Upper lobe of right lung (tissue), 1 donor: ENCODE measurements at regions not wholly inside any gene's neighbourhood (a gene's known extent, or its start where the extent isn't known, plus 50 kb on each side); places are given as distances from the start of the nearest gene placed in this dataset.

Experiments
- ATAC-seq: fragments of 200-7000 bp; cut with Tn5 transposase; one replicate; pipeline ENCODE4 v1.9.1; 2020; ENCODE audit warnings: mild to moderate bottlenecking, moderate library complexity
- DNase-seq: peaks from one replicate; pipeline ENCODE4 v3.0.0-alpha.2; 2020
- H3K27ac ChIP-seq: fragments of 200-600 bp; one replicate; pipeline ENCODE4 v1.8.0; 2022
- H3K27me3 ChIP-seq: fragments of 200-600 bp; one replicate; pipeline ENCODE4 v1.8.0; 2022; ENCODE audit warnings: mild to moderate bottlenecking
- H3K36me3 ChIP-seq: fragments of 200-600 bp; one replicate; pipeline ENCODE4 v1.8.0; 2022
- H3K4me1 ChIP-seq: fragments of 200-600 bp; one replicate; pipeline ENCODE4 v1.8.0; 2022
- H3K4me3 ChIP-seq: fragments of 200-600 bp; one replicate; pipeline ENCODE4 v1.8.0; 2022; ENCODE audit warnings: mild to moderate bottlenecking
- H3K9me3 ChIP-seq: fragments of 200-600 bp; one replicate; pipeline ENCODE4 v1.8.0; 2022
- intact Hi-C: fragments of 100-400 bp; cut with DNase I; formaldehyde crosslinking; loops from one replicate; pipeline ENCODE4 v1.11.0; 2022
- TF ChIP-seq, protein P1 (sequence below): fragments of 200-600 bp; IDR thresholded peaks from one replicate; pipeline ENCODE4 v1.8.0; 2022; ENCODE audit warnings: antibody characterized with exemption
- donor health status: DM: no; HTN: yes; CAD: no; lungs with severe emphysema.

DNA sequence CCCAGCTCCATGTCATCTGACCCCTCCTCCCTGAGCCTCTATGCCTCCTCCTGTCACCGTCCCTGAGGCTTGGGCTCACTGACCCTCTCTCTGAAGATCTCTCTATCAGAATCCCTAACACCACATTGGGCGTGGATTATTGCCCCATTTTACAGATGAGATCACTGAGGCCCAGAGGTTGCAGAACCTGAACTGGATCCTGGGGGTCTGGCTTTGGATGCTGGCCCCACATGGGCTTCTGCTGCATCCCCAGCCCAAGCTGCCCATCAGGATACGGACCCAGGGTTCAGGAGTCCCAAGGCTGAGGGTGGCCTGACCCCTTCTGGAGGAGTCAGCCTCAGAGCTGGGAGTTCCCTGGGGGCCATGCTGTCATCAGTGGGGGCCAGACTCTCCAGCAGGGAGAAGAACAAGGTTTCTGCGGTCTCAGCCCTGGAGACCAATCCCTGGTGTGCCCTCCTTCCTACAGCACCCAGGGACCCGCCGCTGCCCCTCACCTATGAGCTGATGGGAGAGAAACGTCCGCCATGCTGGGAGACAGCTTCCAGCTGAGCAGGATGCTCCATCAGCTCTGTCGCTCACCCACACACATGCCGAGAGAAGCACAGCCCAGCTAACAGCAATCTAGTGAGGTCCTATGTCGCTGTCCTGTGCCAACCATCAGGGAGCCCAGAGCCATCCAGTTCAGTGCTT lies 273.1 kb downstream of the UACA start:
- DNase-seq, result no peak
- ATAC-seq, result no peak
- Histone ChIP-seq H3K4me1 (peaks cover 32% of the 10 kb centered on the region), H3K27ac (no peak overlapping the region), H3K27me3 (no peaks in the 10 kb centered on the region), H3K4me3 (no peak overlapping the region), H3K9me3 (no peaks in the 10 kb centered on the region), H3K36me3 (no peaks in the 10 kb centered on the region)
- intact Hi-C loops, result loop anchor here (10.0 kb wide), 1 partner anchor 1015 kb away; no protein-coding TSS in a partner anchor
- TF ChIP-seq, protein P1, sequence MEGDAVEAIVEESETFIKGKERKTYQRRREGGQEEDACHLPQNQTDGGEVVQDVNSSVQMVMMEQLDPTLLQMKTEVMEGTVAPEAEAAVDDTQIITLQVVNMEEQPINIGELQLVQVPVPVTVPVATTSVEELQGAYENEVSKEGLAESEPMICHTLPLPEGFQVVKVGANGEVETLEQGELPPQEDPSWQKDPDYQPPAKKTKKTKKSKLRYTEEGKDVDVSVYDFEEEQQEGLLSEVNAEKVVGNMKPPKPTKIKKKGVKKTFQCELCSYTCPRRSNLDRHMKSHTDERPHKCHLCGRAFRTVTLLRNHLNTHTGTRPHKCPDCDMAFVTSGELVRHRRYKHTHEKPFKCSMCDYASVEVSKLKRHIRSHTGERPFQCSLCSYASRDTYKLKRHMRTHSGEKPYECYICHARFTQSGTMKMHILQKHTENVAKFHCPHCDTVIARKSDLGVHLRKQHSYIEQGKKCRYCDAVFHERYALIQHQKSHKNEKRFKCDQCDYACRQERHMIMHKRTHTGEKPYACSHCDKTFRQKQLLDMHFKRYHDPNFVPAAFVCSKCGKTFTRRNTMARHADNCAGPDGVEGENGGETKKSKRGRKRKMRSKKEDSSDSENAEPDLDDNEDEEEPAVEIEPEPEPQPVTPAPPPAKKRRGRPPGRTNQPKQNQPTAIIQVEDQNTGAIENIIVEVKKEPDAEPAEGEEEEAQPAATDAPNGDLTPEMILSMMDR, result no peak

DNA sequence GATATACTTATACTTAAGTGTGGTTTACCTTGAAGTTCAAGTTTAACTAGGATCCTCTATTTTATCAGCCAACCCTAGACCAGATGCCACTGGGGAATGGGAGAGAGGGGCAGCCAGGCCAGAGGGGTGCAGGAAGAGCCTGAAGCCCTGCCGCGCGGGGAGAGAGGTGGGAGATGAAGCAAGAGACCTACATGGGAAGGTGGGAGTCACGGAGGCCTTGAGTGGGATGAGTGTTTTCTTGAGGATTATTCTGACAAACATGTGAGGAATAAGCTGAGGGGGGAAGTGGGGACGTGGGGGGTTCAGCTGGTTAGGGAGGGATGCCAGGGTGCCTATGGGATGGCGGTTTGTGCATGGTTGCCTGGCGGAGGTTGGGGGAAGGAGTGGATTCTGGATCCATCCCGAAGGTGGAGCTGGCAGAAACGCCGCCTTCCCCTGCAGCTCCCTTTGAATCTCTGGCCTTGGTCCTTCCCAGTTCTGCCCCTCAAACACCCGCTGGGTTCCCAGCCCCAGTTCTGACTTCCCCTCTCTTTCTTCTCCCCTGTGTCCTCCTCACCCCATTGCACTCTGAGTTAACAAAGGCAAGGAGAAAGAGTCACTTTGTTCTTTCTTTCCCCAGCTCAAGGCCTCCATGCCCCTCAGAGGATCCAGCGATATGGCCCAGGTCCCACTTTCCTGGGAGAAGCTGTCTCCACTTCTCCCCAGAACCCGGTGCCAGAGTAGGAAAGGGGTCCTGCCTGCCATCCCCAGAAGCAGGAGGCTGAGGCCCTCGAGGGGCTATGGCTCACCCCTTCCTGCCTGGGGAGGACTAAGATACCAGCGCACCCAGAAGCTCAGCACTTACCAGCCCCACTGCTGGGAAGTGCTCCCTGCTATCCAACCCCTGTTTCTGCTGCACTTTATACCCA lies 274.2 kb downstream of the UACA start:
- ATAC-seq (no peak), DNase-seq (no peak)
- H3K4me3 ChIP-seq, result no peak overlapping the region
- intact Hi-C loops, result no loop called here
- no peaks in the 10 kb centered on the region for H3K36me3 ChIP-seq
- peaks cover 32% of the 10 kb centered on the region for H3K4me1 ChIP-seq
- no peak overlapping the region for H3K27ac ChIP-seq
- no peaks in the 10 kb centered on the region for H3K27me3 ChIP-seq
- TF ChIP-seq, protein P1, result no peak
- no peaks in the 10 kb centered on the region for H3K9me3 ChIP-seq

DNA sequence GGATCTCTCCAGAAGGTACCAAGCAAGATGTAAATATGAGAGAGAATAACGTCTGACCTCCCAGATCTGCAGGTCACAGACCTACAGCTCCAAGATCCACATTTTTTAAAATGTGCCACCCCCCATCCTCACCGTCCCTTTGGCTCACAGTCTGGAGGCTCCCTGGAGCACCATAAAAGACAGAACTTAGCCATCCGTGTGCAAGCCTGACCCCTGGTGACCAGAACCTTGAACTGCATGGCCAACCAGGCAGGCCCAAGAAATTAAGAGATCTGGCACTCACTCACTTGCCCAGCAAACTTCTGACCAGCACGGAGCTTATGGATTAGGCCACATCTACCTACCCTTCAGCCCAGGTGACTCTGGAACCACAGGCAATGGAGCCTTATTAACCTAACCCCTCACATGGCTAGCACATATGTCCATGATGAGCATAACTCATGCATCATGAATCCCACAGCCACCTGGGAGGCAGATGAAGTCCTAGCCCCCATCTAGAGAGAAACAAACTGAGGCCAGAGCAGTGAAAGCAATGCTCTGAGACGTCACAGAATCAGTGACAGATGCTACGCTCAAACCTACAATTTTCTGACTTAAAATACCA lies 275.3 kb downstream of the UACA start:
- peak; percentile 84 for DNase-seq
- Histone ChIP-seq H3K36me3 (no peaks in the 10 kb centered on the region), H3K9me3 (no peaks in the 10 kb centered on the region), H3K4me1 (peaks cover 29% of the 10 kb centered on the region), H3K27me3 (no peaks in the 10 kb centered on the region), H3K27ac (no peak overlapping the region), H3K4me3 (no peak overlapping the region)
- peak; percentile 76 for ATAC-seq
- intact Hi-C loops, result no loop called here
- TF ChIP-seq, protein P1, result peak; percentile 97

DNA sequence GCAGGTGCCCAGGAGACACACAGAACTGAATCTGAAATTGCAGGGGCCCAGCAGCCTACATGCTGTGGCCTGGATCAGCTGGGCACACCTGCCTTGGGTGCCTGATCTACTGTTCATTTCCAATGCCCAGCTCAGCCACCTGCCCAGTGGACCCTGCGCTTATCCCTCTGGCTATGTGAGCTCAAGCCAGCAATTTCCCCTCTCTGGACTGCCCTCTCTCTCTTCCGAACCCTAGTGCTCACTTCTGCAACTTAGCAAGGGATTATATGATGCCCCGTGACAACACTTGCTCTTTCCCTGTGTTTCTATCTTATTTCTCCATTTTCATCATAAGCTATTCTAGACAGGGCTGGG lies 276.0 kb downstream of the UACA start:
- H3K9me3 ChIP-seq, result no peaks in the 10 kb centered on the region
- H3K4me3 ChIP-seq, result no peak overlapping the region
- no peak overlapping the region for H3K27ac ChIP-seq
- TF ChIP-seq, protein P1, result no peak
- no peaks in the 10 kb centered on the region for H3K27me3 ChIP-seq
- ATAC-seq (peak; percentile 22), DNase-seq (no peak)
- intact Hi-C loops, result no loop called here
- no peaks in the 10 kb centered on the region for H3K36me3 ChIP-seq
- H3K4me1 ChIP-seq, result peaks cover 23% of the 10 kb centered on the region

DNA sequence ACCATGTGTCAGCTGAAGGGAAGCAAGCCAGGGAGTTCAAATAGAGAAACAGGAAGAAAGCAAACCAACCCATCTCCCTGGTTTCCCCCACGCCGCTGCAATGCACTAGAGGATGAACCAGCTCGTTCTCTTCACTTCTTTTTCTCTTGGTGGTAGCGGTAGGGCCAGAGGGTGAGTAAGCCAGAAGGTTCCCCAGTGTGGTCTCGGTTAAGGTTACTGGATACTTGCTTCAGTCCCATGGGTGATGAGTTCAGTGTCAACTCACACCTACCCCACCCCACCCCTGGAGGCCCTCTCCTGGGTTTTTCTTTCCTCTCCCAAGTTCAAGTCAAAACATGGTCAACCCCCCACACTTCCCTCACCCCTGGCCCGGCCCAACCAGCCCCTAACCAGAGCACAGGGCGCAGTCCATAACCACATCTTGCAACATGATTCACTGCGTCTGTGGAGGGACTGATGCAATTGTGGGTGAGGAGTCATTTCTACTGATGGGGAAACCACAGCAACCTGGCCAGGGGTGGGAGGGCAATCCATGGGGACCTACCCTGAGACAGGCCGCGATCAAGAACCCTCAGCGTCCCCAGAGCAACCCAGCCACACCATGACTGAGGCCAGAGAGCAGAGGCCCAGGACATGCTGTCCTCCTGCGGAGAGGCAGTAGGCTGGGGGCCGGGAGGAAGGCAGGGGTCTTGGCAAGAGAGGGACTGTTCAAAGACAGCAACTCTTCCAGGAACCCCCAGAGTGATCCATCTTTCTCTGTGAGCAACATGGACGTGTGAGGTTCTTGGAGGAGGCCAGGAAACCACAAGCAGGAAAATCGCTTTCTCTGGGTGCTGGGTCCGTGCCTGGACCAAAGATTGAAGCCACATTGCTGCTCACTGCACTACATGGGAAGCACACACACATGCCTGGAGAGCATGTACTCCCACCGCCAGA lies 276.6 kb downstream of the UACA start:
- H3K9me3 ChIP-seq, result no peaks in the 10 kb centered on the region
- H3K36me3 ChIP-seq, result no peaks in the 10 kb centered on the region
- no peaks in the 10 kb centered on the region for H3K27me3 ChIP-seq
- peaks cover 18% of the 10 kb centered on the region for H3K4me1 ChIP-seq
- intact Hi-C loops, result no loop called here
- peak; percentile 73 for DNase-seq
- H3K27ac ChIP-seq, result no peak overlapping the region
- no peak overlapping the region for H3K4me3 ChIP-seq
- TF ChIP-seq, protein P1, result no peak
- peak; percentile 76 for ATAC-seq
